GM12872 (cell line): ENCODE measurements at regions not wholly inside any gene's neighbourhood (a gene's known extent, or its start where the extent isn't known, plus 50 kb on each side); places are given as distances from the start of the nearest gene placed in this dataset.
A peak's percentile ranks its signal among the peaks of the same experiment; 100 is the strongest.

Source experiments
- CTCF ChIP-seq: IDR thresholded peaks from 3 replicates; pipeline ENCODE4 v1.5.1; 2011; ENCODE audit warnings: low read depth, mild to moderate bottlenecking, low read length, moderate library complexity; ENCODE audit not compliant: insufficient read depth

GRCh38 chr2:43107679-43108078, 118.7 kb downstream of the ZFP36L2 start:
- no peak for TF ChIP-seq CTCF

- no peak for TF ChIP-seq CTCF
These were observed 119.6 kb downstream of the ZFP36L2 start for GRCh38 chr2:43106559-43107527.

GRCh38 chr2:43105586-43106558, 120.5 kb downstream of the ZFP36L2 start:
- peak; percentile 42; the same call in 2 of the 3 replicates for TF ChIP-seq CTCF

- peak; percentile 23; the same call in 1 of the 3 replicates for TF ChIP-seq CTCF
These were observed 121.6 kb downstream of the ZFP36L2 start for GRCh38 chr2:43104763-43105162.

- TF ChIP-seq CTCF, result no peak
These were observed 122.3 kb downstream of the ZFP36L2 start for GRCh38 chr2:43104106-43104505.

- TF ChIP-seq CTCF, result no peak
These were observed 123.4 kb downstream of the ZFP36L2 start for GRCh38 chr2:43103093-43103404.
